Ascending aorta (tissue), 2 donors: ENCODE measurements at regions not wholly inside any gene's neighbourhood (a gene's known extent, or its start where the extent isn't known, plus 50 kb on each side); places are given as distances from the start of the nearest gene placed in this dataset.

ENCODE experiments used
- DNase-seq, 2 donors: peaks; one replicate each; pipeline ENCODE4 v3.0.0-alpha.2; 2019; ENCODE audit warnings: low spot score in 2 of 2
- H3K27ac ChIP-seq, 2 donors: fragments of 200-600 bp; sonication (generic); one replicate each; pipeline ENCODE4 v1.5.1; 2016 to 2017; ENCODE audit warnings: mild to moderate bottlenecking in 1 of 2
- H3K27me3 ChIP-seq: fragments of 200-600 bp; sonication (generic); one replicate; pipeline ENCODE4 v1.5.1; 2017
- H3K36me3 ChIP-seq, 2 donors: fragments of 200-600 bp; sonication (generic); one replicate each; pipeline ENCODE4 v1.5.1; 2016
- H3K4me1 ChIP-seq, 2 donors: fragments of 200-600 bp; sonication (generic); one replicate each; pipeline ENCODE4 v1.5.1; 2016 to 2017; ENCODE audit warnings: mild to moderate bottlenecking in 1 of 2
- H3K4me3 ChIP-seq, 2 donors: fragments of 200-600 bp; sonication (generic); one replicate each; pipeline ENCODE4 v1.5.1; 2016 to 2017; ENCODE audit warnings: mild to moderate bottlenecking in 1 of 2
- H3K9me3 ChIP-seq, 2 donors: fragments of 200-600 bp; sonication (generic); one replicate each; pipeline ENCODE4 v1.5.1; 2016
- CTCF ChIP-seq, 3 experiments: fragments of 200-600 bp in 2 of 3; fragments of 450-650 bp in 1 of 3; sonication (generic) in 2 of 3; IDR thresholded peaks; one replicate each; pipeline ENCODE4 v1.5.1; 2016 to 2019; ENCODE audit warnings: antibody characterized with exemption in 3 of 3, mild to moderate bottlenecking in 1 of 3, moderate library complexity in 1 of 3
- intact Hi-C: fragments of 100-400 bp; cut with DNase I; formaldehyde crosslinking; loops from one replicate; pipeline ENCODE4 v1.15.1; 2023

- peaks cover 0 to 18% of the 10 kb centered on the region in 2 donors for H3K9me3 ChIP-seq
- no peak overlapping the region for H3K4me3 ChIP-seq
- DNase-seq = no peak
- no peak overlapping the region for H3K27ac ChIP-seq
- no peaks in the 10 kb centered on the region for H3K27me3 ChIP-seq
- H3K4me1 ChIP-seq = no peaks in the 10 kb centered on the region
- intact Hi-C loops = no loop called here
- TF ChIP-seq CTCF (IDR thresholded peaks at IDR 0.05) = no peak
- no peaks in the 10 kb centered on the region for H3K36me3 ChIP-seq
Measured at GRCh38 chr13:74945637-74946036, 536.3 kb downstream of the TBC1D4 start.

GRCh38 chr13:74931698-74932433 is 550.1 kb downstream of the TBC1D4 start:
- H3K9me3 ChIP-seq = no peaks in the 10 kb centered on the region
- no peaks in the 10 kb centered on the region for H3K27me3 ChIP-seq
- no peak for DNase-seq
- no peaks in the 10 kb centered on the region for H3K36me3 ChIP-seq
- no peaks in the 10 kb centered on the region for H3K4me1 ChIP-seq
- H3K4me3 ChIP-seq = no peak overlapping the region
- intact Hi-C loops = no loop called here
- no peak for TF ChIP-seq CTCF (IDR thresholded peaks at IDR 0.05)
- no peak overlapping the region for H3K27ac ChIP-seq

- Histone ChIP-seq H3K36me3 (no peaks in the 10 kb centered on the region), H3K9me3 (no peaks in the 10 kb centered on the region), H3K4me3 (no peak overlapping the region), H3K27ac (no peak overlapping the region), H3K4me1 (no peaks in the 10 kb centered on the region), H3K27me3 (no peaks in the 10 kb centered on the region)
- no peak for TF ChIP-seq CTCF (IDR thresholded peaks at IDR 0.05)
- no peak for DNase-seq
- intact Hi-C loops = no loop called here
Measured at GRCh38 chr13:74930402-74931165, 551.4 kb downstream of the TBC1D4 start.

- TF ChIP-seq CTCF (IDR thresholded peaks at IDR 0.05) = no peak
- Histone ChIP-seq H3K27me3 (no peaks in the 10 kb centered on the region), H3K36me3 (no peaks in the 10 kb centered on the region), H3K9me3 (no peaks in the 10 kb centered on the region), H3K4me1 (no peaks in the 10 kb centered on the region), H3K4me3 (no peak overlapping the region), H3K27ac (no peak overlapping the region)
- intact Hi-C loops = no loop called here
- no peak for DNase-seq
Measured at GRCh38 chr13:74929436-74929835, 552.5 kb downstream of the TBC1D4 start.

- DNase-seq = no peak
- H3K4me1 ChIP-seq = no peaks in the 10 kb centered on the region
- H3K27me3 ChIP-seq = no peaks in the 10 kb centered on the region
- H3K36me3 ChIP-seq = no peaks in the 10 kb centered on the region
- H3K27ac ChIP-seq = no peak overlapping the region
- no peak overlapping the region for H3K4me3 ChIP-seq
- intact Hi-C loops = no loop called here
- H3K9me3 ChIP-seq = no peaks in the 10 kb centered on the region
- no peak for TF ChIP-seq CTCF (IDR thresholded peaks at IDR 0.05)
Measured at GRCh38 chr13:74927823-74928222, 554.1 kb downstream of the TBC1D4 start.
